ENCODE measurements at regions not wholly inside any gene's neighbourhood (a gene's known extent, or its start where the extent isn't known, plus 50 kb on each side); places are given as distances from the start of the nearest gene placed in this dataset.

DNA sequence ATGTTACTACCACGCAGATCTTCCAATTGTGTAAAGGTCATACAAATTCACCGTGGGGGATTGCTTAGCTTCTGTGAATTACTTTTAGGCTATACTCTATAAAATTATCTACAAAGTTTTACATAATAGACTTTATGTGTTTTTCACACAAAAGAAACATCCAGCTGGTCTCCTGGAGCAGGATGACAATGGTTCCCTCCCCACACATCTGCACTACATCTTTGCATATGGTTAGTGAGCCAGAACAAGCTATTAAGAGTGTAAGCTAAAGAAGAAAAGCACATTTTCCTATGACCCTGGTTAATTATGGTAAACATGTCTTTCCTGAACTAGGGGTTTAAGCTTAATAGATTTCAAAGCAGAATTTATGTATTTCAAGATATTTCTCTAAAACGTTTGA, 295.1 kb downstream of the ASXL3 start:
- no peaks in the 10 kb centered on the region for H3K4me1 ChIP-seq (ENCODE audit: control insufficient read depth, extremely low read depth, insufficient read depth, low read length)
- no peaks in the 10 kb centered on the region for H3K79me2 ChIP-seq (ENCODE audit: control insufficient read depth, insufficient read depth, low read length)
- H3K36me3 ChIP-seq (ENCODE audit: control insufficient read depth, insufficient read depth, low read length), result no peaks in the 10 kb centered on the region
- no peak for TF ChIP-seq EZH2 (IDR thresholded peaks at IDR 0.05; ENCODE audit: low read length, missing control alignments)
- TF ChIP-seq CTCF (conservative IDR thresholded peaks at IDR 0.05 in 1 of 2, IDR thresholded peaks at IDR 0.05 in 1 of 2; ENCODE audit: low read depth in 1 of 2, low read length in 2 of 2), result no peak
- no peak for DNase-seq (ENCODE audit: low read depth in 2 of 2)
- no peak overlapping the region for H3K27ac ChIP-seq (ENCODE audit: insufficient read depth, low read length)
- H3K9me3 ChIP-seq (ENCODE audit: control insufficient read depth, insufficient read depth, low read depth, low read length), result no peaks in the 10 kb centered on the region
- H2AFZ ChIP-seq (ENCODE audit: low read length), result no peak overlapping the region
- H3K27me3 ChIP-seq (ENCODE audit: control insufficient read depth, insufficient read depth, low read length), result no peaks in the 10 kb centered on the region
- H3K4me3 ChIP-seq (replicated peaks in 1 of 4; ENCODE audit: control extremely low read depth in 1 of 4, insufficient read depth in 1 of 4, low read depth in 3 of 4, low read length in 4 of 4), result no peak overlapping the region
- no peak overlapping the region for H3K9ac ChIP-seq (ENCODE audit: insufficient read depth, low read length)
- H3K4me2 ChIP-seq (ENCODE audit: extremely low read depth, insufficient read depth, low read length), result no peak overlapping the region
- no peaks in the 10 kb centered on the region for H4K20me1 ChIP-seq (ENCODE audit: control insufficient read depth, extremely low read depth, insufficient read depth, low read length)

DNA sequence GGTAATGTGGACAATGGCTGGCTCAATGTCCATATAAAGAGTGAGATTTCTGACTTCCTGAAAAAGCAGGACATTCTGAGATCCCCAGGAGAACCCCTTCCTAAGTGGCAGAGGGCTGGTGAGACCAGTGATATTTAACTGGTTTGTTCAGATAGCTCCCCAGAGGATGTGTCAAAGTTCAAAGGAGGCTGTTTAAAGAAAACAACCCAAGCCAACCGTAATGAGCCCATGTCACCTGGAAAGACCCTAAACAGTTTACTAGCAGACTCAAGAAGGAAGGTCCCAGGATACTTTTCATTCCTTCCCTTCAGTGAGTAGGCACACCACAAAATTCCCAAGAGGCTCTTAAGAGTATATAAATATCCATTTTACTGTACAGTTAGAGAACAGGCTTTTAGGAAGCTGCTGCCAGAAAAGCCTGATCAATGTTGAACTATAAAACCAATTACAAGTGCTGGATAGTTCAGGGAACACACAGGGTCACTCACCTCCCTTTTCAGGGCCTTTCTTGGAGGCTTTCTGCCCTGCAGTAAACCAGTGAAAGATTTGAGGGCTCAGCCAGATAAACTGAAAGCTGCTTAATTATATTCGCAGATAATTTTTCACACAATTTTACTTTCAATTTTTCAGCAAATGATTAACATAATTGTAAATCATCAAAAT, 293.5 kb downstream of the ASXL3 start:
- no peak overlapping the region for H2AFZ ChIP-seq (ENCODE audit: low read length)
- H3K79me2 ChIP-seq (ENCODE audit: control insufficient read depth, insufficient read depth, low read length), result no peaks in the 10 kb centered on the region
- H3K4me1 ChIP-seq (ENCODE audit: control insufficient read depth, extremely low read depth, insufficient read depth, low read length), result no peaks in the 10 kb centered on the region
- no peaks in the 10 kb centered on the region for H3K9me3 ChIP-seq (ENCODE audit: control insufficient read depth, insufficient read depth, low read depth, low read length)
- H3K27me3 ChIP-seq (ENCODE audit: control insufficient read depth, insufficient read depth, low read length), result no peaks in the 10 kb centered on the region
- DNase-seq (ENCODE audit: low read depth in 2 of 2), result peak in 1 of 2 donors; percentile 16
- TF ChIP-seq EZH2 (IDR thresholded peaks at IDR 0.05; ENCODE audit: low read length, missing control alignments) (no peak), CTCF (conservative IDR thresholded peaks at IDR 0.05 in 1 of 2, IDR thresholded peaks at IDR 0.05 in 1 of 2; ENCODE audit: low read depth in 1 of 2, low read length in 2 of 2) (no peak)
- no peak overlapping the region for H3K27ac ChIP-seq (ENCODE audit: insufficient read depth, low read length)
- no peak overlapping the region for H3K4me2 ChIP-seq (ENCODE audit: extremely low read depth, insufficient read depth, low read length)
- H3K4me3 ChIP-seq (replicated peaks in 1 of 4; ENCODE audit: control extremely low read depth in 1 of 4, insufficient read depth in 1 of 4, low read depth in 3 of 4, low read length in 4 of 4), result no peak overlapping the region
- no peaks in the 10 kb centered on the region for H4K20me1 ChIP-seq (ENCODE audit: control insufficient read depth, extremely low read depth, insufficient read depth, low read length)
- no peak overlapping the region for H3K9ac ChIP-seq (ENCODE audit: insufficient read depth, low read length)
- H3K36me3 ChIP-seq (ENCODE audit: control insufficient read depth, insufficient read depth, low read length), result no peaks in the 10 kb centered on the region

- Histone ChIP-seq H3K27ac (ENCODE audit: insufficient read depth, low read length) (no peak overlapping the region), H3K4me3 (replicated peaks in 1 of 4; ENCODE audit: control extremely low read depth in 1 of 4, insufficient read depth in 1 of 4, low read depth in 3 of 4, low read length in 4 of 4) (no peak overlapping the region), H3K79me2 (ENCODE audit: control insufficient read depth, insufficient read depth, low read length) (no peaks in the 10 kb centered on the region), H4K20me1 (ENCODE audit: control insufficient read depth, extremely low read depth, insufficient read depth, low read length) (no peaks in the 10 kb centered on the region), H3K9ac (ENCODE audit: insufficient read depth, low read length) (no peak overlapping the region), H3K9me3 (ENCODE audit: control insufficient read depth, insufficient read depth, low read depth, low read length) (no peaks in the 10 kb centered on the region), H3K4me2 (ENCODE audit: extremely low read depth, insufficient read depth, low read length) (no peak overlapping the region), H2AFZ (ENCODE audit: low read length) (no peak overlapping the region), H3K36me3 (ENCODE audit: control insufficient read depth, insufficient read depth, low read length) (no peaks in the 10 kb centered on the region), H3K27me3 (ENCODE audit: control insufficient read depth, insufficient read depth, low read length) (no peaks in the 10 kb centered on the region), H3K4me1 (ENCODE audit: control insufficient read depth, extremely low read depth, insufficient read depth, low read length) (no peaks in the 10 kb centered on the region)
- DNase-seq (ENCODE audit: low read depth in 2 of 2), result peak; percentile 1 to 77
- TF ChIP-seq CTCF (conservative IDR thresholded peaks at IDR 0.05 in 1 of 2, IDR thresholded peaks at IDR 0.05 in 1 of 2; ENCODE audit: low read depth in 1 of 2, low read length in 2 of 2), result no peak
- TF ChIP-seq EZH2 (IDR thresholded peaks at IDR 0.05; ENCODE audit: low read length, missing control alignments), result no peak
Measured at GRCh38 chr18:33870059-33870458, 292.0 kb downstream of the ASXL3 start.
